Fibroblast of lung (primary cell): ENCODE measurements at regions not wholly inside any gene's neighbourhood (a gene's known extent, or its start where the extent isn't known, plus 50 kb on each side); places are given as distances from the start of the nearest gene placed in this dataset.

Source experiments
- CTCF ChIP-seq, 2 donors: IDR thresholded peaks in 1 of 2; conservative IDR thresholded peaks in 1 of 2; 1 replicate in 1 of 2; 2 replicates in 1 of 2; pipeline ENCODE4 v1.5.1; 2011 to 2012; ENCODE audit warnings: low read length in 2 of 2, control low read depth in 1 of 2, inconsistent platforms in 1 of 2, low read depth in 1 of 2, mild to moderate bottlenecking in 1 of 2
- EZH2 ChIP-seq: IDR thresholded peaks from 2 replicates; pipeline ENCODE4 v1.5.1; 2012; ENCODE audit warnings: low read length, control low read depth, mild to moderate bottlenecking; ENCODE audit errors: missing control alignments

GRCh38 chr2:184540246-184540789 is 58.0 kb upstream of the ZNF804A start:
- TF ChIP-seq CTCF (conservative IDR thresholded peaks at IDR 0.05 in 1 of 2, IDR thresholded peaks at IDR 0.05 in 1 of 2; ENCODE audit: low read depth in 1 of 2, low read length in 2 of 2) (no peak), EZH2 (no peak)
